PFSK-1 (cell line): ENCODE measurements at regions not wholly inside any gene's neighbourhood (a gene's known extent, or its start where the extent isn't known, plus 50 kb on each side); places are given as distances from the start of the nearest gene placed in this dataset.

ENCODE experiments used
- FOXP2 ChIP-seq: optimal IDR thresholded peaks from 2 replicates; pipeline ENCODE3; 2011; ENCODE audit warnings: borderline replicate concordance, control low read depth, inconsistent platforms; ENCODE audit not compliant: insufficient read depth; ENCODE audit errors: extremely low read length, extremely low read depth
- POLR2AphosphoS5 ChIP-seq: IDR thresholded peaks from 2 replicates; pipeline ENCODE4 v1.6.1; 2012; ENCODE audit warnings: low read depth, mild to moderate bottlenecking, control low read depth, low read length, moderate library complexity
- SIN3A ChIP-seq: IDR thresholded peaks from 2 replicates; pipeline ENCODE4 v1.6.1; 2012; ENCODE audit warnings: mild to moderate bottlenecking, low read length, moderate library complexity, borderline replicate concordance; ENCODE audit not compliant: insufficient read depth
- TAF1 ChIP-seq: IDR thresholded peaks from 2 replicates; pipeline ENCODE4 v1.6.1; 2012; ENCODE audit warnings: low read length, control low read depth, borderline replicate concordance; ENCODE audit not compliant: insufficient read depth
- TF ChIP-seq, protein P1 (sequence below), 2 experiments: IDR thresholded peaks; 2 replicates each; pipeline versions ENCODE4 v1.6.1 to v1.8.0; 2011 to 2012; ENCODE audit warnings: low read depth in 2 of 2, low read length in 2 of 2, control low read depth in 1 of 2, inconsistent platforms in 1 of 2, mild to moderate bottlenecking in 1 of 2, moderate library complexity in 1 of 2; ENCODE audit not compliant: insufficient read depth in 1 of 2

DNA sequence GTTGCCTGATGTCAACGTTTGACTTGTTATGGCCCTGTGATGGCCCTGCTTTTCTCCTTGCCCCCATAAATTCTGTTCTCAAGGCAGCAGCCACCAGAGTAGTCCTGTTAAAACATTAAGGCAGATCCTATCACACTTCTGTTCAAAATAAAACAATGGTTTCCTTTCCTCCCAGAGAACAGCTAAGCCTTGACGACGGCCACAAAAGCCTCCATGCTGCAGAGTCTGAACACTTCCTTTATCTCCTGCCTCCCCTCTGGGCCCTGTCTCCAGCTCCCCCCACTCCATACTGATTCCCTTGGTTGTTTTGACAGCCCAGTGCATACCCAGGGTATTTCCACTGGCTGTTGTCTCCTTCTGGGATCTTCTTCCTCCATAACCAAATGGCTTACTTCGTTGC, 618.1 kb downstream of the MED13L start:
- no peak for TF ChIP-seq POLR2AphosphoS5

DNA sequence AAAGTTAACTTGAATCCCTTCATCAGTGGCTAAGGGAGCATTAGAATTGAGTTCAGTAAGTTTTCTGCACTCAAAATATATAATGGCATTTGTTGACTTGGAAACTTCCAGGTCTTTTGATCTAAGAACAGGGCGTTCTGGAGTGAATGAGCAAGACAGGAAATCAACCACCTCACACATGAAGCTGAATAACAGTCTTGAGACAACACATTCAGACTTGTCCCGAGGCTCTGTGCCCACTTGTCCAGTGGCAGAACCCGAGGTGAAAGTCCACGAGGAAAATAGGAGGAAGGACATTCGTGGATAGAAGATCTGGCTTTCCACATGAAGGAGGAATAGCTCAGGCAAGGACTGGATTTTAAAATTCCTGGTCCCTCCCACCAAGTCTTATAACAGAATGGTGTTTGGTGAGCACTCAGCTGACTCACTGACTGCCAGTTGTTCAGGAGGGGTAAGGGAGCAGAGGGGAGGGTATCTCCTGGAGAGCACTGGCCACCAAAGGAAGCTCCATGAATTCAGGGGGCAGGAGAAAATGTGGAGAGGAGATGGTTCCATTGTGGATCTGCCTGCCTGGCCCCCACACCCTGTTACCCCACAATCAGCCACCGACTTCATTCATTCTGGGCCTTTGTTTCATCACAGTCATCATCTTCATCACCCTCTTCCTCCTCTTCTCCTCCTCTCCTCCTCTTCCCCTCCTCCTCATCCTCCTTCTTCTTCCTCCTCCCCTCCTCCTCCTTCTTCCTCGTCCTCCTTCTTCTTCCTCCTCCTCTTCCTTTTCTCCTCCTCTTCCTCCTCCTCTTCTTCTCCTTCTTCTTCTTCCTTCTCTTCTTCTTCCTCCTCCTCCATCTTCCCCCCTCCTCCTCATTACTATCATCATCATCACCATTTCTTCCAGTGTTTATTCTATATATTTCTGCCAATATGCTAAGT, 620.1 kb downstream of the MED13L start:
- no peak for TF ChIP-seq TAF1
- TF ChIP-seq FOXP2: no peak
- TF ChIP-seq, protein P1, sequence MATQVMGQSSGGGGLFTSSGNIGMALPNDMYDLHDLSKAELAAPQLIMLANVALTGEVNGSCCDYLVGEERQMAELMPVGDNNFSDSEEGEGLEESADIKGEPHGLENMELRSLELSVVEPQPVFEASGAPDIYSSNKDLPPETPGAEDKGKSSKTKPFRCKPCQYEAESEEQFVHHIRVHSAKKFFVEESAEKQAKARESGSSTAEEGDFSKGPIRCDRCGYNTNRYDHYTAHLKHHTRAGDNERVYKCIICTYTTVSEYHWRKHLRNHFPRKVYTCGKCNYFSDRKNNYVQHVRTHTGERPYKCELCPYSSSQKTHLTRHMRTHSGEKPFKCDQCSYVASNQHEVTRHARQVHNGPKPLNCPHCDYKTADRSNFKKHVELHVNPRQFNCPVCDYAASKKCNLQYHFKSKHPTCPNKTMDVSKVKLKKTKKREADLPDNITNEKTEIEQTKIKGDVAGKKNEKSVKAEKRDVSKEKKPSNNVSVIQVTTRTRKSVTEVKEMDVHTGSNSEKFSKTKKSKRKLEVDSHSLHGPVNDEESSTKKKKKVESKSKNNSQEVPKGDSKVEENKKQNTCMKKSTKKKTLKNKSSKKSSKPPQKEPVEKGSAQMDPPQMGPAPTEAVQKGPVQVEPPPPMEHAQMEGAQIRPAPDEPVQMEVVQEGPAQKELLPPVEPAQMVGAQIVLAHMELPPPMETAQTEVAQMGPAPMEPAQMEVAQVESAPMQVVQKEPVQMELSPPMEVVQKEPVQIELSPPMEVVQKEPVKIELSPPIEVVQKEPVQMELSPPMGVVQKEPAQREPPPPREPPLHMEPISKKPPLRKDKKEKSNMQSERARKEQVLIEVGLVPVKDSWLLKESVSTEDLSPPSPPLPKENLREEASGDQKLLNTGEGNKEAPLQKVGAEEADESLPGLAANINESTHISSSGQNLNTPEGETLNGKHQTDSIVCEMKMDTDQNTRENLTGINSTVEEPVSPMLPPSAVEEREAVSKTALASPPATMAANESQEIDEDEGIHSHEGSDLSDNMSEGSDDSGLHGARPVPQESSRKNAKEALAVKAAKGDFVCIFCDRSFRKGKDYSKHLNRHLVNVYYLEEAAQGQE (IDR thresholded peaks at IDR 0.05; ENCODE audit: insufficient read depth in 1 of 2, low read depth in 2 of 2, low read length in 2 of 2): no peak
- TF ChIP-seq POLR2AphosphoS5: no peak
- no peak for TF ChIP-seq SIN3A

DNA sequence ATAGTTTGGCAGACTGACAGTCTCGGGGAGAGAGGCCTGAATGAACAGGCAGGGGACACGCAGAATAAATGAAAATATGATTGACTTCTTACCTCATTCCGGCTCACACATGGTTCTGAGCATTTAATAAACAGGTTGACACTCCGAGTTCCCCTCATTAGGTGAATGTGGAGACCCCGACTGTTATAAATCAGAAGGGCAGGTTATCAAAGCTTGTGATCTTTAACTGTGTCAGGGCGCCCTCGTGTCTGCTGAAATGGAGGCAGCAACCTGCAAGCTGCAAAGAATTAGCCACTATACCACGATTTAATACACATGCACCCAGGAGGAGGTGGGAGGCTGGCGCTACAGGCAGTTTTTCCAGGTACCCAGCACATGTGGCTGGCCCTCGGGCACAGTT, 627.5 kb downstream of the MED13L start:
- no peak for TF ChIP-seq TAF1
- no peak for TF ChIP-seq SIN3A
- no peak for TF ChIP-seq FOXP2
- TF ChIP-seq, protein P1 (IDR thresholded peaks at IDR 0.05; ENCODE audit: insufficient read depth in 1 of 2, low read depth in 2 of 2, low read length in 2 of 2): no peak
- no peak for TF ChIP-seq POLR2AphosphoS5

DNA sequence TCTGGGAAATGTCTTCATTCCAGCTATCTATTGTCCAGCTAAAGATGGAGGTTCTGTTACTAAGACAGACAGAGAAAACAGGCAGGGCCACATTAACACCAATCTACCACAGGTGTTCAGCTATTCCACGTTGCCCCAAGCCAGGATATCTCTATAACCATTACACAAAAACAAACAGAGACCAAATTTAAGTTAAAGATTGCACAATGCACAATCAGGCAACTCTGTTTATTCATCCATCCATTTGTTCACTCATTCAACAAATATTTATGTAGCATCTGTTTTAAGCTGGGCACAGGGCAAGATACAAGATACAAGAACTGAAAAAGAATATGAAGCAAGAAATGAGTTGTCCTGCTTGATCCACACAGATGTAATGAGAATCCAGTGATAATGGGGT, 629.0 kb downstream of the MED13L start:
- TF ChIP-seq SIN3A (no peak), TAF1 (no peak)

DNA sequence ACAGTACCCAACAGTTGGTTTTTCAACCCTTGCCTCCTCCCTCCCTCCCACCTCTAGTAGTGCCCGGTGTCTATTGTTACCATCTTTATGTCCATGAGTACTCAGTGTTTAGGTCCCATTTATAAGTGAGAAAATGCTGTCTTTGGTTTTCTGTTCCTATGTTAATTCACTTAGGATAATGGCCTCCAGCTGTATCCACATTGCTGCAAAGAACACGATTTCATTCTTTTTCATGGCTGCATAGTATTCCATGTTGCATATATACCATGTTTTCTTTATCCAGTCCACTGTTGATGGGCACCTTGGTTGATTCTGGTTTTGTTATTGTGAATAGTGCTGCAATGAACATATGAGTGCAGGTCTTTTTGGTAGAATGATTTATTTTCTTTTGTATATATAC, 631.3 kb downstream of the MED13L start:
- TF ChIP-seq FOXP2 (no peak), POLR2AphosphoS5 (no peak), TAF1 (no peak), SIN3A (no peak)
- TF ChIP-seq, protein P1 (IDR thresholded peaks at IDR 0.05; ENCODE audit: insufficient read depth in 1 of 2, low read depth in 2 of 2, low read length in 2 of 2): no peak

DNA sequence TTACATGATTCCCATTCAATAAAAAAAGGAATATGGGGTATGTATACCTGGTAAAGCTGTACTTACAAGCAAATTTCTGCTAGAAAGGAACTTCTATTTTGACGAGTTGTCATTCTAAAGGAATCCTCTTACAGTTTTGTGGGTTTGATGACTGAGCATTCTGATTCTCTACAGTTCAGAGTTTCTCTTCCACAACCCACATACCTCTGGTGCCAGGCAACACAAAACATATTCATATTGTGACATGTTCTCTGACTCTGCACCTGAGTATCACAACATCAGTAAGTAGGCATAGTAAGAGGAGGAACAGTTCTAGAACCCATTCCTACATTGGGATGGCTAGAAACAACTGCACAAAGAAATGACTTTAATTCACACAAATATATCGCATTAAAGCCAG, 636.6 kb downstream of the MED13L start:
- no peak for TF ChIP-seq POLR2AphosphoS5
- TF ChIP-seq FOXP2: no peak
